Stomach smooth muscle (tissue), 2 donors: ENCODE measurements at regions not wholly inside any gene's neighbourhood (a gene's known extent, or its start where the extent isn't known, plus 50 kb on each side); places are given as distances from the start of the nearest gene placed in this dataset.
A peak's percentile ranks its signal among the peaks of the same experiment; 100 is the strongest.

Experiments
- H3K27ac ChIP-seq: one replicate; pipeline ENCODE4 v1.7.0; 2013; ENCODE audit warnings: mild to moderate bottlenecking, low read length, inconsistent platforms
- H3K27me3 ChIP-seq, 2 donors: one replicate each; pipeline ENCODE4 v1.7.0; 2013; ENCODE audit warnings: low read length in 2 of 2; ENCODE audit not compliant: insufficient read depth in 2 of 2, control insufficient read depth in 1 of 2
- H3K36me3 ChIP-seq, 2 donors: one replicate each; pipeline ENCODE4 v1.7.0; 2013; ENCODE audit warnings: low read length in 2 of 2; ENCODE audit not compliant: control insufficient read depth in 2 of 2, insufficient read depth in 2 of 2
- H3K4me1 ChIP-seq: one replicate; pipeline ENCODE4 v1.7.0; 2013; ENCODE audit warnings: low read length; ENCODE audit not compliant: control insufficient read depth, insufficient read depth
- H3K4me3 ChIP-seq, 2 donors: one replicate each; pipeline ENCODE4 v1.7.0; 2013; ENCODE audit warnings: low read length in 2 of 2
- H3K9ac ChIP-seq, 2 donors: one replicate each; pipeline ENCODE4 v1.7.0; 2013; ENCODE audit warnings: low read length in 2 of 2, mild to moderate bottlenecking in 1 of 2
- H3K9me3 ChIP-seq, 2 donors: one replicate each; pipeline ENCODE4 v1.7.0; 2013; ENCODE audit warnings: low read length in 2 of 2; ENCODE audit not compliant: control insufficient read depth in 2 of 2
- donor health status: healthy.
- donor health status: Pancreatic carcinoma.

- peaks cover 12% of the 10 kb centered on the region for H3K4me1 ChIP-seq
- no peaks in the 10 kb centered on the region for H3K9me3 ChIP-seq
- no peak overlapping the region for H3K4me3 ChIP-seq
- no peak overlapping the region for H3K27ac ChIP-seq
- H3K9ac ChIP-seq: no peak overlapping the region
- no peaks in the 10 kb centered on the region for H3K27me3 ChIP-seq
- H3K36me3 ChIP-seq: no peaks in the 10 kb centered on the region
These were observed 299.8 kb downstream of the DUSP10 start for GRCh38 chr1:221442056-221442455.

DNA sequence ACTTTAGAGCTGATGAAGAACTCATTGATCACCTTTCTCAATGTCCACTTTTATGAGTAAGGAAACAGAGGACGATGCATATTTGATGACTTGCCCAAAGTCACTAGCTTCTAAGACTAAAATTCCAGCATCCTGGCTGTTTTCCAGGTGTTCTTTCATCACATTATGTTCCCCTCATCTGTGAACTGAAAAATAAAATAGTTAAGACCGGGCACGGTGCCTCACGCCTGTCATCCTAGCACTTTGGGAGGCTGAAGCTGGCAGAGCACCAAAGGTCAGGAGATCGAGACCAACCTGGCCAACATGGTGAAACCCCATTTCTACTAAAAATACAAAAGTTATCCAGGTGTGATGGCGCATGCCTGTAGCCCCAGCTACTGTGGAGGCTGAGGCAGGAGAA, 297.5 kb downstream of the DUSP10 start:
- Histone ChIP-seq H3K9me3 (no peaks in the 10 kb centered on the region), H3K4me3 (no peak overlapping the region), H3K9ac (no peak overlapping the region), H3K4me1 (peaks cover 17% of the 10 kb centered on the region), H3K36me3 (no peaks in the 10 kb centered on the region), H3K27ac (no peak overlapping the region), H3K27me3 (no peaks in the 10 kb centered on the region)

GRCh38 chr1:221448585-221449175, 293.2 kb downstream of the DUSP10 start:
- no peak overlapping the region for H3K9ac ChIP-seq
- no peaks in the 10 kb centered on the region for H3K27me3 ChIP-seq
- peaks cover 7% of the 10 kb centered on the region for H3K4me1 ChIP-seq
- no peak overlapping the region for H3K27ac ChIP-seq
- H3K36me3 ChIP-seq: no peaks in the 10 kb centered on the region
- H3K4me3 ChIP-seq: no peak overlapping the region
- H3K9me3 ChIP-seq: no peaks in the 10 kb centered on the region

- H3K27ac ChIP-seq: no peak overlapping the region
These were observed 292.7 kb downstream of the DUSP10 start for GRCh38 chr1:221449194-221449593.

DNA sequence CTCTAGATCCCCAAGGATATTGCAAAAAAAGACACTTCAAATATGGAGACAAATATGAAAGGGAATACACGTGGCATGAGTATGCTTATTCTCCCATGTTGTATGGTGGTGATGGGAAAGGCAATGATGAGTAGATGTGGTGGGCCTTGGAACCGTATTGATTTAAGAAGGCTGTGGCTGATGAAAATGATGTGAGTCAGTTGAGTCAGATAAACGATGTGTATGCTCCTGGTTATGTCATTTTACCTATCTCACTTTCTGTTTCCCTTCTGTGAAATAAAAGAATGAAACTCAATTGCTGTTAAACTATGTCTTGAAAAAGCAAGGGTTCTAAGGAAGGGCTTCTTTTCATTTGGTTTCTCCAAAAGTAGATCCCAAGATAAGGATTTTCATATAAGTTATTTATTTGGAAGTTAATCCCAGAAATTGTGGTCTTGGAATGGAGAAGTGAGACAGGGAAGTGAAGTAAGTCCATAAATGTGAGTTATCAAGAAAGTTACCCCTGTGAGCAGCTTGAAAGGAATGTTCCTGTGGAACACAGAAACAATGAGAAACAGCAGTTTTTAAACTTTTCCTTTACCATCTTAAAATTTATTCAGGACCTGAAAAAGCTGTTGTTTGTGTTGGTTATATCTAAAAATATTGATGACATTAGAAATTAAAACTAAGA, 292.0 kb downstream of the DUSP10 start:
- Histone ChIP-seq H3K4me1 (peaks cover 4% of the 10 kb centered on the region), H3K27ac (no peak overlapping the region), H3K4me3 (no peak overlapping the region), H3K9ac (no peak overlapping the region), H3K36me3 (no peaks in the 10 kb centered on the region), H3K27me3 (no peaks in the 10 kb centered on the region), H3K9me3 (no peaks in the 10 kb centered on the region)

More at GRCh38 chr1:221449194-221449593, 292.7 kb downstream of the DUSP10 start:
- no peaks in the 10 kb centered on the region for H3K36me3 ChIP-seq
- no peak overlapping the region for H3K4me3 ChIP-seq
- H3K9ac ChIP-seq: no peak overlapping the region
- H3K27me3 ChIP-seq: no peaks in the 10 kb centered on the region
- peaks cover 7% of the 10 kb centered on the region for H3K4me1 ChIP-seq
- no peaks in the 10 kb centered on the region for H3K9me3 ChIP-seq

DNA sequence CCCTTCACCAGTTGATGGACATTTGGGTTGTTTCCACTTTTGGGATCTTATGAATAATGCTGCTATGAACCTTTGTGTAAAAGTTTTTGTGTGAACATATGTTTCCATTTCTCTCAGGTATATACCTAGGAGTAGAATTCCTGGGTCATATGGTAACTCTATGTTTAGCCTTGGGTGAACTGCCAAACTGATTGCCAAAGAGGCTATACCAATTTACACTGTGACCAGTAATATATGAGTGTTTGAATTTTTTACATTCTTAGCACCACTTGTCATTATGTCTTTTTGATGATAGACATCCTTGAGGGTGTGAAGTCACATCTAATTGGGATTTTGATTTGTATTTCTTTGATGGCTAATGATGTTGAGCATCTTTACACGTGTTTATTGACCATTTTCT, 290.1 kb downstream of the DUSP10 start:
- no peak overlapping the region for H3K27ac ChIP-seq
- no peak overlapping the region for H3K9ac ChIP-seq
- no peak overlapping the region for H3K4me3 ChIP-seq
- no peaks in the 10 kb centered on the region for H3K36me3 ChIP-seq
- no peaks in the 10 kb centered on the region for H3K9me3 ChIP-seq
- H3K27me3 ChIP-seq: no peaks in the 10 kb centered on the region
- H3K4me1 ChIP-seq: peaks cover 4% of the 10 kb centered on the region

- no peaks in the 10 kb centered on the region for H3K9me3 ChIP-seq
- no peak overlapping the region for H3K27ac ChIP-seq
- no peaks in the 10 kb centered on the region for H3K36me3 ChIP-seq
- H3K4me1 ChIP-seq: peaks cover 2% of the 10 kb centered on the region
- no peak overlapping the region for H3K9ac ChIP-seq
- no peaks in the 10 kb centered on the region for H3K27me3 ChIP-seq
- no peak overlapping the region for H3K4me3 ChIP-seq
These were observed 287.8 kb downstream of the DUSP10 start for GRCh38 chr1:221454096-221454495.

DNA sequence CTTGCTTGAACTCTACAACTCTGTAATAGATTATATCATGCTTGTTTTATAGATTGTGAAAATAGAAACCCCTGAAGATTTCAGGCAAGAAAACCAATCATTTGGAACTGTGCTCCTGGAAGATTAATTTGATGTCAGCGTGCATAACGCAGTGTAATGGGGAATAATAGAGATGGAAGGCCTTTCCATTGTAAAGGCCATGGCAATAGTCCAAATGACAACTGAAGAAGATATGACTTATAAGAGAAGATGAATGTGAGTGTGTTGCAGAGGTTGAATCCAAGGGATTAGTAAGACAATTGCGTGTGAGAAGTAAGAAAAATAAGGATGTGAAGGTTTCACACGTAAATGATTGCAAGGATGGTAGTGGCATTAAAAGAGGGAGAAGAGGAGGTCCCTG, 285.0 kb downstream of the DUSP10 start:
- Histone ChIP-seq H3K27ac (no peak overlapping the region), H3K27me3 (no peaks in the 10 kb centered on the region), H3K4me1 (no peaks in the 10 kb centered on the region), H3K4me3 (no peak overlapping the region), H3K9me3 (no peaks in the 10 kb centered on the region), H3K36me3 (no peaks in the 10 kb centered on the region), H3K9ac (no peak overlapping the region)

- no peaks in the 10 kb centered on the region for H3K4me1 ChIP-seq
- no peaks in the 10 kb centered on the region for H3K27me3 ChIP-seq
- H3K9ac ChIP-seq: peak overlapping the region in 1 of 2 donors; percentile 6
- H3K36me3 ChIP-seq: no peaks in the 10 kb centered on the region
- H3K9me3 ChIP-seq: no peaks in the 10 kb centered on the region
- H3K27ac ChIP-seq: peak overlapping the region; percentile 46
- peak overlapping the region; percentile 18 to 30 for H3K4me3 ChIP-seq
These were observed 284.0 kb downstream of the DUSP10 start for GRCh38 chr1:221457685-221458446.

- Histone ChIP-seq H3K4me3 (peak overlapping the region; percentile 18 to 30), H3K27ac (peak overlapping the region; percentile 46), H3K9me3 (no peaks in the 10 kb centered on the region), H3K9ac (peak overlapping the region in 1 of 2 donors; percentile 6), H3K27me3 (no peaks in the 10 kb centered on the region), H3K4me1 (no peaks in the 10 kb centered on the region), H3K36me3 (no peaks in the 10 kb centered on the region)
These were observed 283.3 kb downstream of the DUSP10 start for GRCh38 chr1:221458447-221459156.
